ENCODE measurements at regions not wholly inside any gene's neighbourhood (a gene's known extent, or its start where the extent isn't known, plus 50 kb on each side); places are given as distances from the start of the nearest gene placed in this dataset.

GRCh38 chr2:239682518-239682917 lies 281.7 kb upstream of the HDAC4 start:
- DNase-seq: no peak

GRCh38 chr2:239679755-239680154 lies 278.9 kb upstream of the HDAC4 start:
- no peak for DNase-seq

GRCh38 chr2:239678666-239679296 lies 278.0 kb upstream of the HDAC4 start:
- DNase-seq: no peak

- DNase-seq: no peak
Observed at GRCh38 chr2:239678186-239678490, 277.3 kb upstream of the HDAC4 start.

- no peak for DNase-seq
Observed at GRCh38 chr2:239677453-239678185, 276.8 kb upstream of the HDAC4 start.

GRCh38 chr2:239676716-239677452 lies 276.1 kb upstream of the HDAC4 start:
- DNase-seq: no peak

GRCh38 chr2:239675826-239676715 lies 275.3 kb upstream of the HDAC4 start:
- DNase-seq: no peak

GRCh38 chr2:239674981-239675825 lies 274.4 kb upstream of the HDAC4 start:
- no peak for DNase-seq

- no peak for DNase-seq
Observed at GRCh38 chr2:239674101-239674980, 273.5 kb upstream of the HDAC4 start.

GRCh38 chr2:239673641-239674040 lies 272.8 kb upstream of the HDAC4 start:
- DNase-seq: no peak

- no peak for DNase-seq
Observed at GRCh38 chr2:239671916-239672849, 271.4 kb upstream of the HDAC4 start.

- DNase-seq: no peak
Observed at GRCh38 chr2:239671471-239671870, 270.7 kb upstream of the HDAC4 start.

- DNase-seq: no peak
Observed at GRCh38 chr2:239670463-239671120, 269.8 kb upstream of the HDAC4 start.

- DNase-seq: no peak
Observed at GRCh38 chr2:239669899-239670460, 269.2 kb upstream of the HDAC4 start.

- DNase-seq: no peak
Observed at GRCh38 chr2:239669181-239669898, 268.5 kb upstream of the HDAC4 start.

GRCh38 chr2:239668651-239669050 lies 267.8 kb upstream of the HDAC4 start:
- DNase-seq: no peak

GRCh38 chr2:239668042-239668441 lies 267.2 kb upstream of the HDAC4 start:
- no peak for DNase-seq

- no peak for DNase-seq
Observed at GRCh38 chr2:239667431-239667985, 266.7 kb upstream of the HDAC4 start.
